NT2/D1 (cell line): ENCODE measurements at regions not wholly inside any gene's neighbourhood (a gene's known extent, or its start where the extent isn't known, plus 50 kb on each side); places are given as distances from the start of the nearest gene placed in this dataset.

Experiments
- SUZ12 ChIP-seq: IDR thresholded peaks from 2 replicates; pipeline ENCODE4 v1.6.1; 2011; ENCODE audit not compliant: insufficient read length, insufficient read depth; ENCODE audit errors: extremely low read depth
- ZNF274 ChIP-seq: IDR thresholded peaks from 2 replicates; pipeline ENCODE4 v1.6.1; 2011; ENCODE audit warnings: mild to moderate bottlenecking, low read depth, low read length

GRCh38 chr5:27093279-27093678, 54.9 kb upstream of the CDH9 start:
- TF ChIP-seq SUZ12, result no peak
- no peak for TF ChIP-seq ZNF274
